Hematopoietic multipotent progenitor cell treated with erythropoietin and hydrocortisone succinate and interleukin-3 and kit ligand, for 17 days (in vitro differentiated cells): ENCODE measurements at regions not wholly inside any gene's neighbourhood (a gene's known extent, or its start where the extent isn't known, plus 50 kb on each side); places are given as distances from the start of the nearest gene placed in this dataset.

Experiments
- DNase-seq: peaks from one replicate; pipeline ENCODE4 v3.0.0-alpha.2; 2015; ENCODE audit warnings: low spot score

DNA sequence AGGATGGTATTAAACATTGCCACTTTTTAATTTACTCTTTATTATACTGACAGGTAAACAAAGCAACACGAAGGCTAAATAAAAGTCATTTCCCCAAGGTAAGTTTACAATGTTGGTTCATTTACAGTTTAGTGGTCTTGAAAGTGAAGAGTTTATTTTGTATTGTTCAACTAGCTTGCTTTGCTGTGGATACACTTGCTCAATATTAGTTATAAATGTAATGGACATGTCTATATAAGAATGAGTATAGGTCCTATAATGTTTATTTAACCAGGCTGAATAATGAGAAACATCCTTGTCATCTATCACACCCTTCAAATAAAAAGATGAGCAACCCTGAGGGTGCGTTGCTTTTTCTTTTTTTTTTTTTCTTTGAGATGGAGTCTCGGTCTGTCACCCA lies 1129.4 kb downstream of the TSN start:
- DNase-seq: no peak

DNA sequence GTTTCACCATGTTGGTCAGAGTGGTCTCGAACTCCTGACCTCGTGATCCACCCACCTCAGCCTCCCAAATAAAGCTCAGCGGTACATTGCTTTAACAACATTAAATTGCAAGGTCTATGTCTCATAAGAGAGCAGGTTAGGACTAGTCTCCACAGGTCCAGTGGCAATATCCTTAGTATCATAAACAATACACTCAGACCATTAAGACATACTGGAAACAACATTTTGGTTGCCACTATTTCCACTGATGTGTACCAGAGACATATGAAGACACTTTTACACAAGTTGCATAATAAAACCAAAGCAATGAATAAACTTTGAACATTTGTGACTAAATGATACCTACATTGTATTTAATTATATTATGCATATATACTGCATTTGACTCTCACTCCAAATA lies 1130.0 kb downstream of the TSN start:
- DNase-seq: no peak

DNA sequence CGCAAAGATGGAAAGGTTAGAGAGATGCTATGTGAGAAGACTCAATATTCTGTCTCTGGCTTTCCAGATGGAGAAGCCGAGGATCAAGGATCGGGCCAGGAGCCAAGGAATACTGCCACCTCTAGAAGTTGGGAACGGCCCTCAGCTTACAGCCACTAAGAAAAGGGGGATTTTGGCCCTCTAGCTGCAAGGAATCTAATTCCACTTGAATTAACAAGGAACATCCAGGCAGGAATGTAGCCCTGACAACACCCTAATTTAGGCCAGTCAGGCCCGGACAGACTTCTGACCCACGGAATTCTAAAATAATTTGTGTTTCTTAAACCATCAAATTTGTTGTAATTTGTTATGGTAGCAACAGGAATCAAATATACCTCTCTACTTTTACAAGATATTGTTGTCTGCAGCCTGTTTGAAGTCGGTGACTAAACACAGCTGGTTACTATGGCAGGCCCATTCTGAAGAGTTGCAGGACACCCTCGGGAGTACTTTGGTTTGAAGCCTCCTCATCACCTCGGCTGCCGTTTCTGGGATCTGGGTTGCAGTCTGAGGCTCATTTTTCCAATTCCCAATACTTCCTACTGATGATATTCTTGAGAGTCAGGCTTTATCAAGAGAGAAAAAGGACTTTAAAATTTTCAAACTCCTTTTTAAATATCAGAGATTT lies 1131.2 kb downstream of the TSN start:
- DNase-seq: no peak

GRCh38 chr2:122899614-122900013 lies 1125.5 kb upstream of the CNTNAP5 start:
- DNase-seq: no peak

- no peak for DNase-seq
Measured at GRCh38 chr2:122905431-122905830, 1119.7 kb upstream of the CNTNAP5 start.

DNA sequence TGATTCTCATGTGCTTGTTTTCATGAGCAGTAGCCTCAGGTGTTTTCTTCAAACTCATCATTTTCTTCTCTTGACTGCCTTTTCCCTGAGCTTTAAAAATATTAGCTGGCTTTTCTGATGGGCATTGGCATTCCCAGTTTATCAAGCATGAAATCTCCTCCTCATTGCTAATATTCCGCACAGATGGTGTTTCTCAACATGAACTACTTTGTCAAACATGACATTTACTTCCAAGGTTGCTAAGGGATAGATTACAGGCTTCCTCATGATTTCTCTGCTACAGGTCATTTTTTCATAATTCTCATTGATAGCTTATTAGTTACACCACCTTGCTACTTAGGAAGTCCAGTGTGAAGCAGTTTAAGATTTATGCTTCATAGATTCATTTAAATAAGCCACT lies 1116.9 kb upstream of the CNTNAP5 start:
- no peak for DNase-seq

DNA sequence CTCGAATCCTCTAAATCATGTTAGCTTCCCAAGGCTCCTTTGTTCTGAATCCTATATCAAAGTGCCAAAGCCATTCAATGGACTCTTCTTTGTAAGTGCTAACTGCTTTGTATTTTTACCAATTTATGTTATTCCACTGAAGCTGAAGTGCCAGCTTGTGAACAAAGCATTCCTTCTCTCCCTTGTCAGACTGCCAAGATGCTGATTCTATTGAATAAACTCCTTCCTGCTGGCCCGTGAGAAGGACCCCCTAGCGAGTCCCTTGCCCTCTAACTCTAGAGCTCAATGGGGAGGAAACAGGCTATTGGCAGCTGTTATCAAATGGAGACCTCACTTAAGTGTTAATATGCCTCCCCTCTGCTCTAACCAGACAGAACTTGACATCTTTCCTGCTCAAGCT lies 1097.9 kb upstream of the CNTNAP5 start:
- no peak for DNase-seq

DNA sequence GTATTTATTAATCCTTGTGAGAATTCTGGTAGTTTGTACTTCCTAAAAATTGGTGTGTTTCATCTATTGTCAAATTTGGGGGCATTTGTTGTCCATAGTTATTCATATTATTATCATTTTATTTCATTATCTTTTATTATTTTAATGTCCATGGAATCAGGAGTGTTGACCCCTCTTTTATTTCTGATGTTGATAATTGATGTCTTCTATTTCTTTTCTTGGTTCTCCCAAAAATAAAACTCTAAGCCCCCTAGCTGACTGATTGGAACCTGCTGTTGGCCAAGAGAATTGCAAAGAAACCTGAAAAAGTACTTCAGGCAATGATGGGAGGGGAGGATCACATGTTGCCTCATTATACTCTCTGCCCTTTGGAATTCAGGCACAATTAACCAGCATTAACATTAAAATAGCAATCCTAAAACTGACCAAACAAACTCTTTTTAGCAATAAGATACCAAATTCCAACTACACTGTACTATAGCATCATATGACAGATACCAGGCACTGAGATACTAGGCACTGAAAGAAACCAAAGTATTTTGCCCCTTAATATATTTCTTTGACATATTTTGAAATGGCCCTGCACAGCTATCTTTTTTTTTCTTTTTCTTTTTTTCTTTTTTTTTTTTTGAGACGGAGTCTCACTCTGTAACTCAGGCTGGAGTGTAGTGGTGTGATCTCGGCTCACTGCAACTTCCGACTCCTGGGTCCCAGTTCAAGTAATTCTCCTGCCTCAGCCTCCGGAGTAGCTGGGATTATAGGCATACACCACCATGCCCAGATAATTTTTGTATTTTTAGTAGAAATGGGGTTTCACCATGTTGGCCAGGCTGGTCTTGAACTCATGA lies 1097.2 kb upstream of the CNTNAP5 start:
- no peak for DNase-seq

DNA sequence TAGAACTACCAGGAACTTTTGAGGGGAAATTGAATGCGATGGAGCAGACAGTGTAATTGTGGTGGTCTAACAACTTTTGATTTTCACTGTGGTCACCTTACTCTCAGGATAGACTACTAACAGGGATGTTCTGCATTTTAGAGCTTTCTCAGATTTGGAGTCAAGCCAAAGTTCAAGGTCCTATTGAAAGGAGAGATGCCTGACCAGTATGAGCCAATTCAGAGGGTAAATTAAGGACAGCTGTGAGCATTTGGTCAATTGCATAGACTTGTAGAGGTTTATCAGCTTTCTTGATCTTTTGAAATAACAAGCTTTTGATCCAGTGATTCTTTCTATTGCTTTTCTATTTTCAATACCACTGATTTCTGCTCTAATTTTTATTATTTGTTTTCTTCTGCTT lies 1095.7 kb upstream of the CNTNAP5 start:
- no peak for DNase-seq

DNA sequence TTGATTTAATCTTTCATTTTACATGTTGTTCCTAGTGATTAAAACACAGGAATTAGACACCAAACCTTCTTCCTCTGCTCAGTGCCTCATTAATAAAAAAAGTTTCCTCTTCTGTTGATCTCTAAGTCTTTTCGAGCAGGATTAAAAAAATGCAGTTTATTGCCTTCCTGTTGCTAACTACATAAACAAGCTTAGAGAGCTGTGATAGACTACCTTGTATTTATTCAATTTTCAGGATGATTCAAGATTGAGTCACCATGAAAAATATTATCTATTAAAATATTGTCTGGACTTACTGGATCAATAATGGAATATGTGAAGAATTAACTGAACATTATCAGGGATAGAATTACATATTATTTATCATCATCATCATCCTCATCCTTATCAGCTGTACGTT lies 1089.6 kb upstream of the CNTNAP5 start:
- no peak for DNase-seq

DNA sequence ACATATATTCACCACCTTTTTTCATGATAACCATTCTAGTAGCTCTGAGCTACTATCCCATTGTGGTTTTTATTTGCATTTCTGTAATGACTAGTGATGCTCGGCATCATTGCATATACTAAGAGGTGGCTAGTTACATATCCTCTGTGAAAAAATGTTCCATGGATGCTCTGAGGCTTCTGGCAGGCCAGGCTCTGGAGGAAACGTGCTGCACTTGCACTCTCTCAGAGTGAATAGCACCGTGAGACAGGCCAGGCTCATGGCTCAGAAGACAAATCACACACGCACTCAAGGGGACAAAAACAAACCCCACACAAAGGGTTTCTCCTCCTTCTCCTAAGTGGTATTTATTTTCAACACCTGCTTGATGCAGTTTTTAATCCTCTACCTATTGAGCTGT lies 1085.3 kb upstream of the CNTNAP5 start:
- no peak for DNase-seq

- DNase-seq: no peak
Measured at GRCh38 chr2:122949523-122949922, 1075.6 kb upstream of the CNTNAP5 start.

DNA sequence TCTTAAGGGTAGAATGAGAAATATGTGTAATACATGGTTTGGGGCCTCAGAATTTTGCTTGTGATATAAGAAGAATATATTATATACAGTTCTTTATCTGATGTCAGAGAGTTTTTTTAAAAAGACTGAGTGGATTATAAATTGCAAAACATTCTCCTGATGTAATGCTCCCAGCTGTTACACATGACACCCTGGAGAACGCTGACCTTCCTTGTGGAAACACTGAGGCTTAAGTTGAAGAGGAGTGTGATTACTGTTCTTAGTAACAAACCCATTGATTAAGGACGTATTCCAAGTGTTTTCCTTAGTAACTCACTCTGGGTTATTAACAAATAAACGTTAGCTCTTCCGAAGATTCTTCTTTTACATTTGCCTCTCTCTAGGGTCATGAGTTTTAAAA lies 1069.3 kb upstream of the CNTNAP5 start:
- DNase-seq: no peak

GRCh38 chr2:122960759-122961641 lies 1064.1 kb upstream of the CNTNAP5 start:
- no peak for DNase-seq

GRCh38 chr2:122966461-122966860 lies 1058.6 kb upstream of the CNTNAP5 start:
- no peak for DNase-seq

DNA sequence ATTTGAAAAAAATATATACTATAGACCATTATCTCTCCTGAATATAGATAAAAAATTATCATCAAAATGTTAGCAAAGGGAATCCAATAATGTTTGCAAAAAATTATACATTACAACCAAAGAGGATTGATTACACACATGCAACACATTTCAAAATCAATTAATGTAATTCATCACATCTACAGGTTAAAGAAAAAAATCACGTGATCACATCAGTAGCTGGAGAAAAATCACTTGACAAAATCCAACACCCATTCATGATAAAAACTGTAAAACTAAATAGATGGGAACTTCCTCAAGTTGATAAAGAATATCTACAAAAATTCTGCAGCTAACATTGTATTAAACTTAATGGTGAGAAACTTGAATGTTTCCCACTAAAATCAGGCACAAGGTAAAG lies 1047.5 kb upstream of the CNTNAP5 start:
- no peak for DNase-seq

DNA sequence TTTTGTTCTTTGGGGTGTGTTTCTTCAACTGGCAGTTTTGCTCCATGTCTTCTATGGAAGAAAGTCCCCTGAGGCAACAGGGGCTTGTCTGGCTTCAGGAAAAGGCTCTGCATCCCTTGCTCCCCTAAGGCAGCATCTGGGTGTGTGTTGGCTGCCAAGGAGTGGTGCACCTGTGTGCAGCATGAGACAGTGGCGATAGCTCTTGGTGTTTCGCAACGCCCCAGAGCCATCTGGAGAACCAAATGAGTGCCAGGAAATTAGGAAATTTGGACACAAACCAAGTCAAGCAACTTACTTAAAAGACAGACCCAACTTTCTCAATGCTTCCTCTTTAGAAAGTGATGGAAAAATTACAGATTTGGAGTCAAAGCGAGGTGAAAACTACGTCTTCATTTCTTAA lies 1044.4 kb upstream of the CNTNAP5 start:
- no peak for DNase-seq

GRCh38 chr2:122982936-122983335 lies 1042.2 kb upstream of the CNTNAP5 start:
- DNase-seq: no peak

DNA sequence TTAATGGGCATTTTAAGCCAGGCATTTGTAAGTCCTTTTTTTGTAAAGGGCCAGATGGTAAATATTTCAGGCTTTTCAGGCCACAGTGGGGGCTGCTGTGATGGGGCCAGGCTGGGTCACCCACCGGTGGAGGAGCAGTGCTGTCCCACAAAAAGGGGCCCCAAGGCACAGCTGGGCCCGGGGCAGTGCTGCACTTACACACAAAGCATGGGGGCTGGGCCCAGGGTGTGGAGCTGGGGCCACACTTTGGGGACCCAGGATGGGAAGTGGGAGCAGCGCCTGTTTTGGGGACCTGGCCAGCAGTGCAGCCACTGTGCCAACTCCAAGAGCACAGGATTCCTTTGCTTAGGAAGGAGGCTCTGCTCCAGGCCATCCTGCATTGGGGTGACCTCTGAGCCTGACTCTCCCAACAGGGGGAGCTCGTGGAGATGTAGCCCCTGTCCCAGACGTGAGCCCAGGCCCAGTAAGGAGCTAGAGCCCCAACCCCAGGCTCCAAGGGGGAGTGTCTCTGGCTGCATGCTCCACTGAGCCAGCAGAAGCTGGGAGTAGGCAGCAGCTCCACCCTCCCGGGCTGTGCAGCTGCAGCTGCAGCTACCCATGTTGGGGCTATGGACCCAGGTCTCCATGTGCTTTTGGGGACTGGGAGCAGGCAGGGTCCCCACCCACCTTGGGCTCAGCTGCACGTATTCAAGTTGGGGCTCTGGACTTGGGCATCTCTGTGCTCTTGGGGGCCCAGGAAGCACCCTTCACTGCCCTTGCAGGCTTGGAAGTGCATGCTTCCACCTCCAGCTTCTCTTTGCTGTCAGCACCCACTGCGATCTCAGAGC lies 1036.5 kb upstream of the CNTNAP5 start:
- no peak for DNase-seq

DNA sequence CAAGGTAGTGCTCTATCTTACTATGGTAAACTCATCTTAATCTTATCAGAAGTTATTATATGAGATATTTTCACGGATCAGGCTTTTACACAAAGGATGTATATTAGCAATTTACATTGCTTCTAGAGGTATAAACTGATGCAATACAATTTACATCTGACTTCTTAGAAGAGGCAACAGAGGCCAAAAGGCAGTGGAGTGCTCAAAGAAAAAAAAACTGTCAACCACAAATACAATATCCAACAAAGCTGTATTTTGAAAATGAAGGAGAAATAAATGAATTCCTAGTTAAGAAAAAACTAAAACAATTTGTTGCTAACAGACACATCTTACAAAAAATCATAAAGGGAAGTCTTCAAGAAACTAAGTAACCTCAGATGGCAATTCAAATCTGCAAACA lies 1031.5 kb upstream of the CNTNAP5 start:
- DNase-seq: no peak

DNA sequence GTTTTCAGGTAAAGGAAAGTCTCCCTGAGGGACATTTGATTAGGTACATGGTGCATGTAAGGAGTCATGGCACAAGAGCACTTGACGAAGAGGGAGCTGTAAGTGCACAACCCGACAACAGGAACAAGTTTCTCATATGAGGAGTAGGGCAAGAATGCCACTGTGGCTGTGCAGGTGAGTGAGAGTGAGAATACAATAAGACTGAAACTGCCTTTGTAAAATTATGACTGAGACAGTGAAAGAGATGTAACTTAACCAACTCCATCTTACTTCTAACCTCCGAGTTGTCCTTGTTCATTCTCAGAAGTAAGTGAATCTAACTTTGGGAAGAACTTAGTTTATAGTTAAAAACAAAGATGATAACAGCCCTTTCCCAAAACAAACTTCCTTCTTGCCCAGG lies 1025.8 kb upstream of the CNTNAP5 start:
- no peak for DNase-seq

- DNase-seq: no peak
Measured at GRCh38 chr2:122999821-123000220, 1025.3 kb upstream of the CNTNAP5 start.
